Pancreas (tissue), 10 donors: ENCODE measurements at regions not wholly inside any gene's neighbourhood (a gene's known extent, or its start where the extent isn't known, plus 50 kb on each side); places are given as distances from the start of the nearest gene placed in this dataset.

Source experiments
- ATAC-seq, 4 donors: fragments of 200-7000 bp; cut with Tn5 transposase; one replicate each; pipeline versions ENCODE4 v1.8.0 to v1.9.1; 2020; ENCODE audit warnings: mild to moderate bottlenecking in 4 of 4, moderate library complexity in 4 of 4
- DNase-seq, 6 donors: peaks; one replicate each; pipeline ENCODE4 v3.0.0-alpha.2; 2020
- FAIRE-seq: peaks from 2 replicates; lab custom pipeline; 2012; peaks lifted over from hg19 to GRCh38; lab: Jason Lieb, UNC
- H3K27ac ChIP-seq, 4 donors: fragments of 200-600 bp; sonication (generic); 1 replicate in 3 of 4; 2 replicates in 1 of 4; pipeline versions ENCODE4 v1.5.0 to v1.8.0; 2020
- H3K27me3 ChIP-seq, 4 donors: fragments of 200-600 bp; one replicate each; pipeline ENCODE4 v1.8.0; 2021
- H3K36me3 ChIP-seq, 3 donors: fragments of 200-600 bp; sonication (generic) in 1 of 3; one replicate each; pipeline versions ENCODE4 v1.5.0 to v1.8.0; 2020 to 2021
- H3K4me1 ChIP-seq, 3 donors: fragments of 200-600 bp; one replicate each; pipeline ENCODE4 v1.8.0; 2021
- H3K4me3 ChIP-seq, 4 donors: fragments of 200-600 bp; sonication (generic) in 2 of 4; one replicate each; pipeline versions ENCODE4 v1.5.0 to v1.8.0; 2020 to 2021
- H3K9me3 ChIP-seq, 4 donors: fragments of 200-600 bp; one replicate each; pipeline ENCODE4 v1.8.0; 2021
- WGBS, 2 donors: extraction: QIAGEN DNeasy Blood & Tissue Kit; methylation state at CpG; one replicate each; pipeline ENCODE4 v1.1.7; 2013; 5-methylcytosine and 5-hydroxymethylcytosine counted together
- intact Hi-C, 3 donors: fragments of 100-400 bp; cut with DNase I; formaldehyde crosslinking; loops; one replicate each; pipeline versions ENCODE4 v1.11.1 to v1.14.2; 2022
- TF ChIP-seq, protein P1 (sequence below), 4 donors: fragments of 200-600 bp; sonication (generic) in 3 of 4; IDR thresholded peaks; one replicate each; pipeline versions ENCODE4 v1.5.0 to v1.8.0; 2021; ENCODE audit warnings: antibody characterized with exemption in 4 of 4
- donor health status: healthy with polysubstance abuse.
- donor health status: DM: no; HTN: no; CAD: no; lungs with moderate emphysema.
- donor health status: DM: no; HTN: no; CAD: no.
- donor health status: control.
- donor health status: control.
- donor health status: Bipolar disorder and iron deficiency.
- donor health status: DM: yes; HTN: yes; CAD: no.
- donor health status: DM: no; HTN: no; CAD: no.
- donor health status: DM: no; HTN: no; CAD: no.
- donor health status: DM: yes; HTN: yes; CAD: no.

DNA sequence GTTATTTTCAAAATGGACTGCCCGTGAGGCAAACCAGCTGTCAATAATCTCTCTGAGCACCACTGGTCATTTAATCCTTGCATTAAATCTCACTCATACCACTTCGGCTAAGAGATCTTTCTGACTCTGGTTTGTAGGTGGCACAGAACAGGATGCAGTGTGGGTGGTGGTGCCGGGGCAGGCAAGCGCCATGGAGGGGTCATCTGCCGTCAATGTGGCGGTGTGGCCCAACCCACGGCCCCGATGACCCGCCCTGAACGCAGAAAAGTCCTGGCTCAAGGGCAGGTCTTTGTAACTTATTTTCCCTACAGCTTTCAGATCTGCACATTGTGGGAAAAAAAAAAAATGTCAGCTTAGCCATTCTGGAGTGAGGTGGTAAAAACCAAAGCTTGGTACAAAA, 73.2 kb upstream of the MGMT start:
- H3K27me3 ChIP-seq, result peaks cover 0 to 12% (median 2%) of the 10 kb centered on the region in 4 donors
- FAIRE-seq, result no peak

GRCh38 chr10:129394518-129395328, 72.3 kb upstream of the MGMT start:
- no peak overlapping the region for H3K27ac ChIP-seq
- ATAC-seq, result no peak
- FAIRE-seq, result no peak
- H3K4me1 ChIP-seq, result no peaks in the 10 kb centered on the region
- H3K9me3 ChIP-seq, result no peaks in the 10 kb centered on the region
- H3K4me3 ChIP-seq, result no peak overlapping the region
- no peaks in the 10 kb centered on the region for H3K36me3 ChIP-seq
- intact Hi-C loops, result no loop called here
- TF ChIP-seq, protein P1, sequence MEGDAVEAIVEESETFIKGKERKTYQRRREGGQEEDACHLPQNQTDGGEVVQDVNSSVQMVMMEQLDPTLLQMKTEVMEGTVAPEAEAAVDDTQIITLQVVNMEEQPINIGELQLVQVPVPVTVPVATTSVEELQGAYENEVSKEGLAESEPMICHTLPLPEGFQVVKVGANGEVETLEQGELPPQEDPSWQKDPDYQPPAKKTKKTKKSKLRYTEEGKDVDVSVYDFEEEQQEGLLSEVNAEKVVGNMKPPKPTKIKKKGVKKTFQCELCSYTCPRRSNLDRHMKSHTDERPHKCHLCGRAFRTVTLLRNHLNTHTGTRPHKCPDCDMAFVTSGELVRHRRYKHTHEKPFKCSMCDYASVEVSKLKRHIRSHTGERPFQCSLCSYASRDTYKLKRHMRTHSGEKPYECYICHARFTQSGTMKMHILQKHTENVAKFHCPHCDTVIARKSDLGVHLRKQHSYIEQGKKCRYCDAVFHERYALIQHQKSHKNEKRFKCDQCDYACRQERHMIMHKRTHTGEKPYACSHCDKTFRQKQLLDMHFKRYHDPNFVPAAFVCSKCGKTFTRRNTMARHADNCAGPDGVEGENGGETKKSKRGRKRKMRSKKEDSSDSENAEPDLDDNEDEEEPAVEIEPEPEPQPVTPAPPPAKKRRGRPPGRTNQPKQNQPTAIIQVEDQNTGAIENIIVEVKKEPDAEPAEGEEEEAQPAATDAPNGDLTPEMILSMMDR (IDR thresholded peaks at IDR 0.05), result no peak
- peaks cover 0 to 12% (median 2%) of the 10 kb centered on the region in 4 donors for H3K27me3 ChIP-seq
- 28 to 40% methylated on average over 25 of the region's 25 CpGs for WGBS, 2 donors
- no peak for DNase-seq

More for the DNA sequence above, 73.2 kb upstream of the MGMT start:
- no peak overlapping the region for H3K27ac ChIP-seq
- DNase-seq (no peak), ATAC-seq (no peak)
- intact Hi-C loops, result no loop called here
- 54 to 71% methylated on average over 10 of the region's 10 CpGs for WGBS, 2 donors
- H3K36me3 ChIP-seq, result no peaks in the 10 kb centered on the region
- H3K4me1 ChIP-seq, result no peaks in the 10 kb centered on the region
- no peaks in the 10 kb centered on the region for H3K9me3 ChIP-seq
- TF ChIP-seq, protein P1 (IDR thresholded peaks at IDR 0.05), result no peak
- H3K4me3 ChIP-seq, result no peak overlapping the region

DNA sequence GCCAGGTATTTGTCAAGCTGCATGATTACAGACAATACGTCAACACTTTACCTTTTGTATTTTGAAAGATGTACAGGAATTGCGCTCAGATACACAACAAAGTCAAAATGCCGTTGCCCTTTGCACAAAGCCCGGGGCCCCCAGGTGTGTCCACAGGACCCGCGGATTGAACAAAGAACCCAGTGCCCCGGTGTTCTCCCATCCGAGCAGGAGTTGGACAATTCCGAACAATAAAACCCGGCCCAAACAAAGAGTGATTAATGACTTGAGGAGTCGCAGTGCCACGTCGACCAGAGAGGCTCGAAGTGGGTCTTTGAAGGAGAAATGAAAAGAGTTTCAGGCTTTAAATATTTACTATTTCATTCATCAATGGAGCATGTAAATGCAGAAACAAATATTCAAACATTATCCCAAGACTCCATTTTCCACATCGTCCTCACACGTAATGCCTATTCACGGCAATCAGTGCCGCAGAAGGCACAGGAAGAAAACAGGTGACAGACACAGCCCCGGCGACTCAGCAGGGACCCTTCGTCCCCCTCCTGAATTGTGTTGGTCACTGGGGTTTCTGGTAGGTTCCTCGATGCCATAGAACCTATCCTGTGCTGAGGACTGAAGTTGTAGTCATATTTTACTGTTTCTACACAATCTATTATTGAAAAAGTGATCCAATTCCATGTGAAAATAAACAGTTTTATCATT, 70.9 kb upstream of the MGMT start:
- FAIRE-seq (no peak), ATAC-seq (no peak), DNase-seq (no peak)
- Histone ChIP-seq H3K4me1 (no peaks in the 10 kb centered on the region), H3K27ac (no peak overlapping the region), H3K36me3 (no peaks in the 10 kb centered on the region), H3K4me3 (no peak overlapping the region), H3K27me3 (peaks cover 0 to 12% (median 2%) of the 10 kb centered on the region in 4 donors), H3K9me3 (no peaks in the 10 kb centered on the region)
- WGBS, 2 donors, result 32 to 34% methylated on average over 22 of the region's 22 CpGs
- intact Hi-C loops, result no loop called here
- TF ChIP-seq, protein P1 (IDR thresholded peaks at IDR 0.05), result no peak

DNA sequence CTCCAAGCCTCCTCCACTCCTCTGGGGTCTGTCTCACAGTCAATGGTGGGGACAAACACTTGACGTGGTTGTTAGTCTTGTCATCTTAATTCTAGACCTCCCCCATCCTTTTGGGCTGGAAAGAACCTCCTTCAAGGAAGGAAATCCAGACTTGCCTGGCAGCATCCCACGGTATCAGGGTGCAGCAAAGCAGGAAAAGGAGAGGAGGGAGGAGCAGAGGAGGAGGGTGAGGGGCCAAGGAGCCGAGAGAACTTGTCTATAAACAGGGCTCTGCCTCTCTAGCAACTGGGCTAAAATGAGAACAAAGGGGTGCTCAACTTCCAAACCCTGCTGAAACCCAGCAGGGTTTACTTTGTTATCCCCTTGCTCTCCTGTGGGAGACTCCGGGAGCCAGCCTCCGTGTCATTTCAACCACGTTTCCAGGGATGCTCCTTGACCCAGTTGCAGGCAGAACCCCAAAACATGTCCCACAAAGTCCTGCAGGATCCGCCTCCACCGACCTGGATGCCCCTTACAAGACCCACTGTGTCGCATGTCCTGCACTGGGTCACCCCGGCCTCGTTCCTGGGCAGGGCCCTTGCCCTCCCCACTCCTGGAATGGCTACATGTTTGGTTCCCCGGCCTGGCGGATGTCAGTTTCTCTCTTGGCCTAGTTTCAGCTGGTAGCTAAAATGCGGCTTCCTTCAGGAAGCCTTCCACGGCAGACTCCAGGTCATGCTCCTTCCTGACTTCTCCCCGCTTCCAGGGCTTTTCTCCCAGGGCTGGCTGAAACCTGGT, 69.7 kb upstream of the MGMT start:
- no peak overlapping the region for H3K4me3 ChIP-seq
- intact Hi-C loops, result no loop called here
- WGBS, 2 donors, result 63% methylated on average over 16 of the region's 16 CpGs
- TF ChIP-seq, protein P1 (IDR thresholded peaks at IDR 0.05), result no peak
- no peak for ATAC-seq
- H3K9me3 ChIP-seq, result no peaks in the 10 kb centered on the region
- H3K36me3 ChIP-seq, result no peaks in the 10 kb centered on the region
- H3K4me1 ChIP-seq, result no peaks in the 10 kb centered on the region
- FAIRE-seq, result no peak
- H3K27ac ChIP-seq, result no peak overlapping the region
- no peak for DNase-seq
- peaks cover 0 to 12% (median 2%) of the 10 kb centered on the region in 4 donors for H3K27me3 ChIP-seq
